Neural crest cell (in vitro differentiated cells): ENCODE measurements at regions not wholly inside any gene's neighbourhood (a gene's known extent, or its start where the extent isn't known, plus 50 kb on each side); places are given as distances from the start of the nearest gene placed in this dataset.

Source experiments
- DNase-seq: peaks from one replicate; pipeline ENCODE4 v3.0.0; 2021; ENCODE audit warnings: low read depth, mixed read lengths, low spot score
- H3K27ac Mint-ChIP-seq: one replicate; pipeline ENCODE4 v1.8.0; 2021; ENCODE audit warnings: mild to moderate bottlenecking, mixed read lengths; ENCODE audit not compliant: unreplicated experiment
- H3K27me3 Mint-ChIP-seq: 2 replicates; pipeline ENCODE4 v1.8.0; 2021; ENCODE audit warnings: low read depth, mild to moderate bottlenecking, mixed read lengths
- H3K36me3 Mint-ChIP-seq: 2 replicates; pipeline ENCODE4 v1.8.0; 2021; ENCODE audit warnings: low read depth, mild to moderate bottlenecking, mixed read lengths
- H3K4me1 Mint-ChIP-seq: 2 replicates; pipeline ENCODE4 v1.8.0; 2021; ENCODE audit warnings: mixed read lengths
- H3K4me3 Mint-ChIP-seq: one replicate; pipeline ENCODE4 v1.8.0; 2021; ENCODE audit warnings: mild to moderate bottlenecking, mixed read lengths
- H3K9me3 Mint-ChIP-seq: 2 replicates; pipeline ENCODE4 v1.8.0; 2021; ENCODE audit warnings: mixed read lengths
- TF ChIP-seq, protein P1 (sequence below): fragments of 200-600 bp; sonication (generic); conservative IDR thresholded peaks from 2 replicates; pipeline ENCODE4 v1.5.0; 2021; ENCODE audit warnings: antibody characterized with exemption, mild to moderate bottlenecking

DNA sequence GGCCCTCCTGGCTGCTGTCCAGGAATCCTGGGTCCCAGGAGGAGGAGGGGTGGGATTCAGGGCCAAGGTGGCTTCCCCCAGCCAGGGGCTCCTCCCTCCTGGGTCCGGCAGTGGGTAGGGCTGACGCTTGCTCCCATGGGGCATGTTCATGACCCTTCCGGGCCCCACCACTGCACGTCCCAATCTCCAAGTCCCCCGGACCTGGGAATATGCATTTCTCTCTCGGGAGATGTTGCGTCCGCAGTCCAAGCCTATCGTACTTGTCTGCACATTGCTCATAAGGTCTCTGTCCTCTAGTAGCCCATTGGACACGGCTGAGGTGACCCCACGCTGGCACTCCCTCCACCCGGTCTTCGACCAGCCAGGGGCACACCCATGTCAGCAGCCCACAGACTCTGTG is 192.3 kb downstream of the TEX29 start:
- Mint-ChIP-seq H3K4me3 (no peak overlapping the region), H3K27me3 (peaks cover 7% of the 10 kb centered on the region), H3K27ac (no peak overlapping the region), H3K4me1 (no peaks in the 10 kb centered on the region), H3K36me3 (no peaks in the 10 kb centered on the region), H3K9me3 (no peaks in the 10 kb centered on the region)
- TF ChIP-seq, protein P1, sequence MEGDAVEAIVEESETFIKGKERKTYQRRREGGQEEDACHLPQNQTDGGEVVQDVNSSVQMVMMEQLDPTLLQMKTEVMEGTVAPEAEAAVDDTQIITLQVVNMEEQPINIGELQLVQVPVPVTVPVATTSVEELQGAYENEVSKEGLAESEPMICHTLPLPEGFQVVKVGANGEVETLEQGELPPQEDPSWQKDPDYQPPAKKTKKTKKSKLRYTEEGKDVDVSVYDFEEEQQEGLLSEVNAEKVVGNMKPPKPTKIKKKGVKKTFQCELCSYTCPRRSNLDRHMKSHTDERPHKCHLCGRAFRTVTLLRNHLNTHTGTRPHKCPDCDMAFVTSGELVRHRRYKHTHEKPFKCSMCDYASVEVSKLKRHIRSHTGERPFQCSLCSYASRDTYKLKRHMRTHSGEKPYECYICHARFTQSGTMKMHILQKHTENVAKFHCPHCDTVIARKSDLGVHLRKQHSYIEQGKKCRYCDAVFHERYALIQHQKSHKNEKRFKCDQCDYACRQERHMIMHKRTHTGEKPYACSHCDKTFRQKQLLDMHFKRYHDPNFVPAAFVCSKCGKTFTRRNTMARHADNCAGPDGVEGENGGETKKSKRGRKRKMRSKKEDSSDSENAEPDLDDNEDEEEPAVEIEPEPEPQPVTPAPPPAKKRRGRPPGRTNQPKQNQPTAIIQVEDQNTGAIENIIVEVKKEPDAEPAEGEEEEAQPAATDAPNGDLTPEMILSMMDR: no peak
- DNase-seq: no peak

DNA sequence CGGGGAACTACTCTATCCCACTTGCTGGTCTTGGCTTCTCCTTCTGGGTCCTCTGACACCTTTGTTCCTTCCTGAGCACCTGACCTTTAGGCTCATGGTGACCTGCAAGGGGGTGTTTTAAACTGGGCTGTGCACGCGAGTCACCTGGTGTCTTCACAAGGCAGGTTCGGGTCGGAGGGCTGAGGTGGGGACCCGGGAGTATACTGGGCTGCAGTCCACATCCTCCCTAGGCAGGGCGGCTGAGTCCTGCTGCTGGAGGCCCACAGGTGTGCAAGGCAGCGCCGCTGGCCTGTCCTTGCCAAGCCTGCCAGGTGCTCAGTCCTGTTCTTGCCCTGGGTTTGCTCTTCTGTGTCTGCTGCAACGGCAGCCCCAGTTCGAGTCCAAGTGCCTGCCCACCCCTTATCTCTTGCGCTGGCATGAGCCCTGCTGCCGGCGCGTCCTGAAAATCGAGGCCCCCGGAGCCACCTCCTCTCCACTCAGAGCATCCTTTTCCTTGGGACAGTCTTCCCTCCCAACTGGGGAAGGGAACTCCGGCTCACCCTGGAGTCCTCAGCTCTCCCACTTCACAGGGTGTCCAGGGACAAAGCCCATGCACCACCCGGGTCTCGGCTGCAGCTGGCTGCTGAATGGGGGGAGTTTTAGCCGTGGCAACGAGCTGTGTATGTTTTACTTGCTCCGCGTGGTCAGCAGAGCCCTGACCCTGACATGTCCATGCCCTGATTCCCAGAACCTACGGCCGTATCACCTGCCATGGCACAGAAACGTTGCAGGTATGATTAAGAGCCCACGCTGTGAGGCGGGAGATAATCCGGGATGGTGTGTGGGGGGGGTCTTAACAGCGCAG is 193.5 kb downstream of the TEX29 start:
- no peaks in the 10 kb centered on the region for H3K36me3 Mint-ChIP-seq
- H3K4me1 Mint-ChIP-seq: peaks cover 4% of the 10 kb centered on the region
- H3K27ac Mint-ChIP-seq: no peak overlapping the region
- no peaks in the 10 kb centered on the region for H3K9me3 Mint-ChIP-seq
- H3K27me3 Mint-ChIP-seq: peaks cover 7% of the 10 kb centered on the region
- H3K4me3 Mint-ChIP-seq: no peak overlapping the region
- DNase-seq: no peak
- TF ChIP-seq, protein P1: no peak

DNA sequence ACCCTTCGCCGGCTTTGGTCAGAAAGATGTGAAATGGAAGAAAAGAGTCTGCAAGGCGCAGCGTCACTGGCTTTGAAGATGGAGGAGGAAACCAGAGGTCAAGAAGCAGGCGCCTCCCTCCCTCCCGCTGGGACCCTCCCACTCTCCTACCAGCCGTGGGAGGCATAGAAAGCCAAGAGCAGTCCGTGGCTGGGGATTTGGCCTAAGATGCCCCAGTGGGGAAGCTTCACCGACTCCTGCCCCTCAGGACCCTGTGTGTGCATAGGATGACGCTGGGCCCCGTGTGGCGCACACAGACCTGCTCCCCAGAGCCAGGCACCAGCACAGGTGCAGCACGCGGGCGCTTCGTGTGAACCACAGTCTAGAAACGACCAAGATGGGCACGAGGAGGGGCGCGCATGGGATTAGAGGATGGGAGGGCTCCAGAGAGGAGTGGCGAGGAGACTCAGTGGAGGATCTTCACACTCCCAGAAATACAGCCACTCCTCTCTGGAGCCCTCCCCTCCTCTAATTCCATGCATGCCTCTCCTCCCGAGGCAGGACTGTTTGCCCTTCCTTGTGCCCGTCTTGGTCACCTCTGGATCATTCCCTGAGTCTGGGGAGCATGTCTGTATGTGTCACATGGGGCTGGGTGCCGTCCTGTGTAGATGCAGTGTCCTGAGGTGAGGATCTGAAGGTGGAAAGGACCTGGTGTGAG is 194.3 kb downstream of the TEX29 start:
- peaks cover 4% of the 10 kb centered on the region for H3K4me1 Mint-ChIP-seq
- TF ChIP-seq, protein P1: no peak
- no peak overlapping the region for H3K27ac Mint-ChIP-seq
- DNase-seq: no peak
- peaks cover 7% of the 10 kb centered on the region for H3K27me3 Mint-ChIP-seq
- no peaks in the 10 kb centered on the region for H3K36me3 Mint-ChIP-seq
- H3K9me3 Mint-ChIP-seq: no peaks in the 10 kb centered on the region
- no peak overlapping the region for H3K4me3 Mint-ChIP-seq

DNA sequence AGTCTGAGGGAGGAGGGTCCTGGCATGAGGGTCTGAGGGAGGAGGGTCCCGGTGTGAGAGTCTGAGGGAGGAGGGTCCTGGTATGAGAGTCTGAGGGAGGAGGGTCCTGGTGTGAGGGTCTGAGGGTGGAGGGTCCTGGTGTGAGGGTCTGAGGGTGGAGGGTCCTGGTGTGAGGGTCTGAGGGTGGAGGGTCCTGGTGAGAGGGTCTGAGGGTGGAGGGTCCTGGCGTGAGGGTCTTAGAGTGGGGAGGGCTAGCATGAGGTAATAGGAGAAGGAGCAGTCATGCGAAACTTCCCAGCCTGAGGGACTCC is 194.8 kb downstream of the TEX29 start:
- Mint-ChIP-seq H3K9me3 (no peaks in the 10 kb centered on the region), H3K4me3 (no peak overlapping the region), H3K27me3 (peaks cover 7% of the 10 kb centered on the region), H3K27ac (no peak overlapping the region), H3K36me3 (no peaks in the 10 kb centered on the region), H3K4me1 (peaks cover 4% of the 10 kb centered on the region)
- TF ChIP-seq, protein P1: no peak
- DNase-seq: no peak

DNA sequence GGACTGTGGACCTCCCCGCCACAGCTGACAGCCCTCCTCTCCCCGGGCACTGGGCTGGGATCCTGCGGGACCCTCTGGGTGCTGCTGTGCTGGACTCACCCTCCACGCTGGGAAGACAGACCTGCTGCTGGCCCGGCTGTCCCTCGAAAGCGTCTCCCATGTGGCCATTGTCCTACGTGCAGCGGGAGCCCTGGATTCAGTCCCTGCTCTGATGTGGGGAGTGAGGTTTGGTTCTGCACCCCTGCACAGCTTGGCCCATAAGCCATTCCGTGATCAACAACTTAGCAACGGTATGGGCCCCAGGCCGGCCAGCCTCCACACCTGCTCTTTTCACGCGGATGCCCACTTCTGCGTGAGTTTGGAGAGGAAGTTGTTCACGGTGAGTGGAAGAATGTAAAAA is 195.2 kb downstream of the TEX29 start:
- H3K27ac Mint-ChIP-seq: no peak overlapping the region
- H3K36me3 Mint-ChIP-seq: no peaks in the 10 kb centered on the region
- H3K4me3 Mint-ChIP-seq: no peak overlapping the region
- peaks cover 4% of the 10 kb centered on the region for H3K4me1 Mint-ChIP-seq
- TF ChIP-seq, protein P1: no peak
- peaks cover 7% of the 10 kb centered on the region for H3K27me3 Mint-ChIP-seq
- no peaks in the 10 kb centered on the region for H3K9me3 Mint-ChIP-seq
- no peak for DNase-seq
